Esophagus (tissue), 2 donors: ENCODE measurements at regions not wholly inside any gene's neighbourhood (a gene's known extent, or its start where the extent isn't known, plus 50 kb on each side); places are given as distances from the start of the nearest gene placed in this dataset.

ENCODE experiments used
- H3K27ac ChIP-seq, 2 donors: one replicate each; pipeline ENCODE4 v1.5.1; 2013; ENCODE audit warnings: low read depth in 2 of 2, mild to moderate bottlenecking in 2 of 2, inconsistent platforms in 1 of 2, low read length in 1 of 2, moderate library complexity in 1 of 2
- H3K27me3 ChIP-seq, 2 donors: one replicate each; pipeline ENCODE4 v1.6.1; 2013; ENCODE audit warnings: low read length in 2 of 2, control low read depth in 1 of 2, mild to moderate bottlenecking in 1 of 2; ENCODE audit not compliant: insufficient read depth in 2 of 2, control insufficient read depth in 1 of 2
- H3K36me3 ChIP-seq, 2 donors: one replicate each; pipeline ENCODE4 v1.6.1; 2013; ENCODE audit warnings: low read length in 1 of 2; ENCODE audit not compliant: control insufficient read depth in 2 of 2, insufficient read depth in 2 of 2
- H3K4me1 ChIP-seq, 2 donors: one replicate each; pipeline ENCODE4 v1.6.1; 2013; ENCODE audit warnings: low read length in 1 of 2; ENCODE audit not compliant: control insufficient read depth in 2 of 2, insufficient read depth in 2 of 2
- H3K4me3 ChIP-seq, 2 donors: one replicate each; pipeline ENCODE4 v1.5.1; 2013; ENCODE audit warnings: low read length in 2 of 2, mild to moderate bottlenecking in 2 of 2, low read depth in 1 of 2, moderate library complexity in 1 of 2
- H3K9me3 ChIP-seq, 2 donors: one replicate each; pipeline ENCODE4 v1.6.1; 2013; ENCODE audit warnings: mild to moderate bottlenecking in 2 of 2, low read depth in 1 of 2, low read length in 1 of 2, moderate library complexity in 1 of 2; ENCODE audit not compliant: control insufficient read depth in 2 of 2, insufficient read depth in 1 of 2
- WGBS, 2 donors: extraction: QIAGEN DNeasy Blood & Tissue Kit; methylation state at CpG; one replicate each; pipeline ENCODE4 v1.1.7; 2013; 5-methylcytosine and 5-hydroxymethylcytosine counted together
- donor health status: healthy with polysubstance abuse.
- donor health status: Bipolar disorder and iron deficiency.

DNA sequence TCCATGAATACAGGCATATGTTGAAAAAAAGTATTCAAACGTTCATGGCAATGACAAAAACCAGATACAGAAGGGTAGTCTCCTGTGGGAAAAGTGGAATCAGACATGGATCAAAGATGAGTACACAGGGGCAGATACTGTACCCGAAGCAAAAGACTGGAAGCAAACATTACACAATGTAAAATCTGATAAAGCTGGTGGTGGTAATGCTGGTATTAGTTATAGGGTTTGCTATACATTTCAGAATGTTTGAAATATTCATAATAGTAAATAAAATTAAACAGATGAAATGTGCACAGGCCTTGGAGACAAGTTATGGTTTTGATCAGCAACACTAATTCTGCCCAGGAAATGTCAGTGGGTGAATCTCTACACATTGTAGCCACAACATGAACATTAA is 607.6 kb downstream of the SOX6 start:
- no peak overlapping the region for H3K27ac ChIP-seq
- H3K36me3 ChIP-seq, result no peaks in the 10 kb centered on the region
- no peaks in the 10 kb centered on the region for H3K9me3 ChIP-seq
- no peaks in the 10 kb centered on the region for H3K4me1 ChIP-seq
- 74 to 78% methylated on average over 2 of the region's 2 CpGs for WGBS, 2 donors
- no peak overlapping the region for H3K4me3 ChIP-seq
- peaks cover 0 to 3% of the 10 kb centered on the region in 2 donors for H3K27me3 ChIP-seq

DNA sequence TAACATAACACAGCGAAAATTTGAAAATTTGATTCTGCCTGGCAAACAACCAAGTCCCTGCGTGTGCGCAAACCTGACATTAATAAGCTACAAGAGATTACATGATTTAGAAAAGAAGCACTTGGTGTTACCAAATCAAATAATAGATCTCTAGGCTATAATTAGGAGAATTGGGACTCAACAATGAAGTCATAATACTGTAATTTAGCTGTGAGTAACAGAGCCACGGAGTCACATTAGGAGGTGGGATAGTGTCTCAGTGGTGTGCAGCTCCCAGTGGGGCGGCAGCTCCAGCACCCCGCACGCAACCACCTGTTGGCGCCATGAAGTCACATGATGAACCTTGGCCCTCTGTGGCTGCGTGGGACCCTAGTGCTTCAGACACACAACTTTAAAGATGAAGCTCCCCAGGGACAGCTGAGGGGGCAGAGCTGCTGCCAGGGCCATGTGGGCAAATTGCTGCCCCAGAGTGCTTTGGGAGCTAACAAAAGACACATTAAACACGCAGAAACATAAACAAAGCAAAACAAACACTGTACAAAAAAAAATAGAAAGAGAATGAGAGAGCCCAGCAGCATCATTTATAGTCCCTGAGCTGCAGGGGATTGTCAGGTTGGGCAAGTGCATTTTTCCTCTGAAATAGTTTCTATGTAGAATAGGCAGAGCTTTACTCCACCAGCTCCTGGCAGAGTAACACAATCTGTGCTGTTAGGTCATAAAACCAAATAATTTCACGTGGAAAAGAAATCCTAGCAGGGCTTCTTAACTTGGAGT is 605.6 kb downstream of the SOX6 start:
- no peaks in the 10 kb centered on the region for H3K4me1 ChIP-seq
- H3K9me3 ChIP-seq, result no peaks in the 10 kb centered on the region
- H3K27ac ChIP-seq, result no peak overlapping the region
- 84 to 85% methylated on average over 11 of the region's 11 CpGs for WGBS, 2 donors
- no peaks in the 10 kb centered on the region for H3K36me3 ChIP-seq
- no peak overlapping the region for H3K4me3 ChIP-seq
- H3K27me3 ChIP-seq, result peaks cover 0 to 5% of the 10 kb centered on the region in 2 donors

DNA sequence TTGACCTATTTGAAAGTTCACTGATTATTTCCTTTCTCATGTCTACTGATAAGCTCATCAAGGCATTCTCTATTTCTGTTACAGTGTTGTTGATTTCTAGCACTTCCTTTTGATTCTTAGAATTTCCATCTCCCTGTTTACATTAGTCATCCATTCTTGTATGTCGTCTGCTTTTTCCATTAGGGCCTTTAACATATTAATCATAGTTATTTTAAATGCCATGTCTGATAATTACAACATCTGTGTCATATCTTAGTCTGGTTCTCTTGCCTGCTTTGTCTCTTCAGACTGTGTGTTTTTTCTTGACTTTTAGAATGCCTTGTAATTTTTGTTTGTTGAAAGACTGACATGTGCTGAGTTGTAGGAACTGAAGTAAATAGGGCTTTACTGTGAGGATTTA is 602.1 kb downstream of the SOX6 start:
- Histone ChIP-seq H3K27me3 (peaks cover 0 to 4% of the 10 kb centered on the region in 2 donors), H3K27ac (no peak overlapping the region), H3K4me3 (no peak overlapping the region), H3K9me3 (no peaks in the 10 kb centered on the region), H3K4me1 (no peaks in the 10 kb centered on the region), H3K36me3 (no peaks in the 10 kb centered on the region)
- WGBS, 2 donors, result 20 to 29% methylated on average over 1 of the region's 1 CpG

DNA sequence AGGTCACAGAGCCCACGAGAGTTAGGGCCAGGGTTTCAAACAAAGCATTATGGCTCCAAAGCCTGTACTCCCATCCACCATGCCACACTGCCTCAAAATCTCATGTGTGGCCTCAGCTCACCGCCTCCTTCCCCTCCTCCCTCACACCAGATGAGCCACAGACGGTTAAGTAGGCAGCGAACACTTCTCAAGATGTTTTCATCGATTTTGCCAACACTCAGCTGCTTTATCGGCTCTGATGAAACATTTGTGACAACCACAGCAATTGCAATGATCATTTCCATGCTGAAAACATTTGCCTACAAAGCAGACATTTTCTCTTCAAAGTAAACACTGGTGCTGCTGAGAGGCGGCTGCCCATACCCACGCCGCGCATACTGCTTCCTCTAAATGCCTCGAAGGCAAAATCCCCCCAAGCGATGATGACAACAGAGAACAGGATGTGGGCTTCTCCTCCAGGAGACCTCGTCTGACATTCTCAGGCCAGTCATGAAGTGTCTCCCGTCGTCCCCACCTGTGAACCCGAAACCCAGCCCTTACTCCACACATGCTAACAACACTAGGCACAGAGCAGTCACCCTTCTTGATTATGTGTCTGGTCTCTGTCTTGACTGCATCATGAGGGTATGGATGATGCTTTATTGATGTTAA is 599.2 kb downstream of the SOX6 start:
- no peaks in the 10 kb centered on the region for H3K4me1 ChIP-seq
- peaks cover 0 to 4% of the 10 kb centered on the region in 2 donors for H3K27me3 ChIP-seq
- H3K4me3 ChIP-seq, result no peak overlapping the region
- H3K36me3 ChIP-seq, result no peaks in the 10 kb centered on the region
- H3K9me3 ChIP-seq, result no peaks in the 10 kb centered on the region
- no peak overlapping the region for H3K27ac ChIP-seq
- WGBS, 2 donors, result 82 to 84% methylated on average over 16 of the region's 16 CpGs

DNA sequence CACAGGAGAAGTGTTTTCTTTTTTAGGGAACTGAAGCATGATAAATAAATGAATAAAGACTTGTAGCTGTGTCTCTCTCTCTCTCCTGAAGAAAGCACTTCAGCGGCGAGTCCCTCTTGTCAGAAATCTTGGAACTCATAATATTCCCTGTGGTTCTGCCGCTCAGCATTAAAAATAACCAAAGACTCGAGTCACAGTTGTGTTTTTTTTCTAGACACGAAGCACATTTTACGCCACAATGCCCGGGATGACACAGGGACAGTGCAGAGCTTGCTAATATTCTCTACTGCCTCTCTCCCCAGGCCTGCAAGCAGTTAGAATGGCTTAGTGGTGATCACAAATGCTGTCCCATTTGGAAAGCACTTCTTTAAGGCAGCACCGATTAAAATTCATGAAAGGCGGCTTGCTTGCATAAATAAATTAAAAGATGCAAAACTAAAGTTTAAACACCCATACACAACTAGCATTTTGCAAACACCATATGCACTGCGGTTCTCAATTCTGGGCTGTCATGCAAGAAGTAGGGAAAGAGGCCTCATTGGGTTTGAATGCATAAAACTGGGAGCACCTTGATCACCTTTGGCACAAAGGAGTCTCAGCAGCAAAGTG is 597.4 kb downstream of the SOX6 start:
- Histone ChIP-seq H3K27me3 (peaks cover 0 to 4% of the 10 kb centered on the region in 2 donors), H3K9me3 (no peaks in the 10 kb centered on the region), H3K4me3 (no peak overlapping the region), H3K27ac (no peak overlapping the region), H3K4me1 (no peaks in the 10 kb centered on the region), H3K36me3 (no peaks in the 10 kb centered on the region)
- 90 to 94% methylated on average over 10 of the region's 10 CpGs for WGBS, 2 donors

DNA sequence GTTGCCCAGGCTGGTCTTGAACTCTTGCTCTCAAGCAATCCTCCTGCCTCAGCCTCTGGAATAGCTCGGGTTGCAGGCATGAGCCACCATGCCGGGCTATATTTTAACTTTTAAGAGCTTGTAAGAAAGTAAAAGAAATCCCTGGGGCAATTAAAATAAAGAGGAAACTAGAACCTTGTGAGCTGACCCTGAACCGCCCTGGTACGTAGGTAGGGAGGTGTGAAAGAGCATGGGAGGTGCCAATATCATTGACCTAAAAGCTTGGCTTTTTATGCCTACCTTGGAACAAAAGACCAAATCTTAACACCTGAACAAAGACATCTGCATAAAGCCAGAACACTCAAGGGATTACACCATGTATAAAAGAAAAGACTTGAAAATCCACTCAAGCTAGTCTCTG is 595.1 kb downstream of the SOX6 start:
- Histone ChIP-seq H3K9me3 (no peaks in the 10 kb centered on the region), H3K27me3 (no peaks in the 10 kb centered on the region), H3K4me3 (no peak overlapping the region), H3K27ac (no peak overlapping the region), H3K4me1 (no peaks in the 10 kb centered on the region), H3K36me3 (no peaks in the 10 kb centered on the region)
- 53 to 61% methylated on average over 4 of the region's 4 CpGs for WGBS, 2 donors

DNA sequence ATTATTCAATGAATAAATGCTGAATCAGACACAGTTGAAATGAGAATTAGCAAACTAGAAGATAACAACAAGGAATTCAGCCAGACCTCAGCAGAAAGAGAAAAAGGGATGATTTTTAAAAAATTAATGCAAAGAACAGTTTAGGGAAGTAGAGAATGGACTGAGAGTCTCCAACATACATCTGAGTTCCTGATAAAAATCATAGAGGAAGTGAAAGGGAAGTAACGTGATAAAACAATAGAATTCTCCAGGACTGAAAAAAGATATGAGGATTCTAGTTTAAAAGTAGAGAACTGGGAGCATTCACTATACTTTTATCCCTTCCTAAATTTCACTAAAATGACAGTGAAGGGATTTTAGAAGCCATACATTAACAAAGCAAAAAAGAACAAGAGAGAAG is 592.0 kb downstream of the SOX6 start:
- no peaks in the 10 kb centered on the region for H3K27me3 ChIP-seq
- H3K9me3 ChIP-seq, result peaks cover 0 to under 1% of the 10 kb centered on the region in 2 donors
- WGBS, 2 donors, result 53 to 59% methylated on average over 1 of the region's 1 CpG
- H3K4me1 ChIP-seq, result peaks cover 0 to 1% of the 10 kb centered on the region in 2 donors
- H3K36me3 ChIP-seq, result no peaks in the 10 kb centered on the region
- no peak overlapping the region for H3K27ac ChIP-seq
- no peak overlapping the region for H3K4me3 ChIP-seq

DNA sequence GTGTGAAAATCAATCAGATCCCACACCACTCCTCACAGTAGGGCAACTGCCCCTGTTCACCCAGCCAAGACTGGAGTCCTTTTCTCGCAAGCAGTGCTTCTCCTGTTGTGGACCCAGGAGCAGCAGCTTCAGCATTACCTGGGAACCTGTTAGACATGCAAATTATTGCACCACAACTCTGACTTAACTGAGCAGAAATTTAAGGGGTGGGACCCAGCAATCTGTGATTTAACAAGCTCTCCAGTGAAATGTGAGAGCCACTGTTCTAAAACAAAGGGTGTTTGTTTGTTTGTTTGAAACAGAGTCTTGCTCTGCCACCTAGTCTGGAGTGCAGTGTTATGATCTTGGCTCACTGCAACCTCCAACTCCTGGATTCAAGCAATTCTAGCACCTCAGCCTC is 591.4 kb downstream of the SOX6 start:
- no peak overlapping the region for H3K4me3 ChIP-seq
- WGBS, 2 donors, result 76 to 100% methylated on average over 1 of the region's 1 CpG
- H3K36me3 ChIP-seq, result no peaks in the 10 kb centered on the region
- H3K27ac ChIP-seq, result no peak overlapping the region
- peaks cover 0 to 2% of the 10 kb centered on the region in 2 donors for H3K9me3 ChIP-seq
- H3K27me3 ChIP-seq, result no peaks in the 10 kb centered on the region
- H3K4me1 ChIP-seq, result peaks cover 2 to 5% of the 10 kb centered on the region in 2 donors

DNA sequence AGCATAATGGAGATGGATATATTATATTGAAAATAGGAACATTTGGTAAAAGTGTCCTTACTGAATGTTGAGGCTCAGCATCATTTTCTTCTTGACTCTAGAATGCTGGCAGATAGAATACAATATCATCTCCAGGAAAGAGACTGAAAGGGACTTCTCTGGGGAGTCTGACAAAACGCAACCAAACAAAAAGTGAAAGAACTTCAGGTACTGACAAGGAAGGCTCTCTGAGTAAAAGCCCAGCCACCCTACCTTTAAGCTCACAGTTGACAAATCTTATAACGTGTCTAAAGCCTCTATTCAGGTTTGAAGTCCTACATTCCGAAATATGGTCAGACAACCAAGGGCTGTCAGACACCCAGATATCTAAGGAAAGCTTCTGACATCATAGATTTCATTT is 590.8 kb downstream of the SOX6 start:
- H3K36me3 ChIP-seq, result no peaks in the 10 kb centered on the region
- peaks cover 2 to 5% of the 10 kb centered on the region in 2 donors for H3K4me1 ChIP-seq
- H3K27ac ChIP-seq, result no peak overlapping the region
- H3K9me3 ChIP-seq, result peaks cover 0 to 2% of the 10 kb centered on the region in 2 donors
- no peaks in the 10 kb centered on the region for H3K27me3 ChIP-seq
- WGBS, 2 donors, result 63 to 68% methylated on average over 3 of the region's 3 CpGs
- no peak overlapping the region for H3K4me3 ChIP-seq
